SJSA1 (cell line): ENCODE measurements at regions not wholly inside any gene's neighbourhood (a gene's known extent, or its start where the extent isn't known, plus 50 kb on each side); places are given as distances from the start of the nearest gene placed in this dataset.

Experiments used
- DNase-seq, 2 experiments: peaks; one replicate each; pipeline ENCODE4 v3.0.0-alpha.2; 2015 to 2020; ENCODE audit warnings: low spot score in 2 of 2, low read depth in 1 of 2
- H3K27ac ChIP-seq: fragments of 250-450 bp; sonication (Bioruptor Pico); 2 replicates; pipeline ENCODE4 v1.5.1; 2020; ENCODE audit warnings: mild to moderate bottlenecking, moderate library complexity
- H3K27me3 ChIP-seq: fragments of 250-450 bp; sonication (Bioruptor Pico); replicated peaks from 2 replicates; pipeline ENCODE4 v1.5.1; 2020; ENCODE audit warnings: mild to moderate bottlenecking, moderate library complexity
- H3K36me3 ChIP-seq: fragments of 250-450 bp; sonication (Bioruptor Pico); 2 replicates; pipeline ENCODE4 v1.5.1; 2020; ENCODE audit warnings: mild to moderate bottlenecking
- H3K4me1 ChIP-seq: fragments of 250-450 bp; sonication (Bioruptor Pico); replicated peaks from 2 replicates; pipeline ENCODE4 v1.6.1; 2021; ENCODE audit warnings: mild to moderate bottlenecking
- H3K4me3 ChIP-seq: fragments of 250-450 bp; sonication (Bioruptor Pico); 2 replicates; pipeline ENCODE4 v1.5.1; 2020; ENCODE audit warnings: mild to moderate bottlenecking
- H3K9me3 ChIP-seq: fragments of 250-450 bp; sonication (Bioruptor Pico); replicated peaks from 2 replicates; pipeline ENCODE4 v1.5.1; 2020; ENCODE audit warnings: mild to moderate bottlenecking

- DNase-seq, result no peak
- peaks cover 7% of the 10 kb centered on the region; the same call in 1 of the 2 replicates for H3K4me1 ChIP-seq
These were observed 500.9 kb downstream of the SLC16A7 start for GRCh38 chr12:60096727-60097126.

DNA sequence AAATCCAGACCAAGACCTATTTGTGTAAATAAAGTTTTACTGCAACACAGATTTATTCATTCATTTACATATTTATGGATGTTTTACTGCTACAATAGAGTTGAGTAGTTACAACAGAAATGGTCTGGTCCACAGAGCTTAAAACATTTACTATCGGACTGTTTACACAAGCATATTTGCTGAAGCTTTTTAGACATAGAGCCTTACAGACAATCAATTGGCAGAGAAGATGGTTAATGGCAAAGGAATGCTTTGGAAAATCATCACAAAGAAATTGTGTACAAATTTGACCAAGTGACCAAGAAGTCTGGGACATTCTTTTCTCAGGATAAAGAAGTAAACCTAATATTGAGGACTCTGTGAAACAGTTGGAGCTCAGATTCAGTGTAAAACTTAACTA is 504.3 kb downstream of the SLC16A7 start:
- Histone ChIP-seq H3K4me3 (no peak overlapping the region), H3K27me3 (no peaks in the 10 kb centered on the region), H3K36me3 (no peaks in the 10 kb centered on the region), H3K9me3 (no peaks in the 10 kb centered on the region), H3K27ac (no peak overlapping the region), H3K4me1 (peaks cover 7% of the 10 kb centered on the region; the same call in 1 of the 2 replicates)
- DNase-seq, result peak in 1 of 2 experiments; percentile 3

More at GRCh38 chr12:60096727-60097126, 500.9 kb downstream of the SLC16A7 start:
- Histone ChIP-seq H3K4me3 (no peak overlapping the region), H3K27me3 (no peaks in the 10 kb centered on the region), H3K27ac (no peak overlapping the region), H3K9me3 (no peaks in the 10 kb centered on the region), H3K36me3 (no peaks in the 10 kb centered on the region)

GRCh38 chr12:60100852-60101251 is 505.0 kb downstream of the SLC16A7 start:
- Histone ChIP-seq H3K36me3 (no peaks in the 10 kb centered on the region), H3K9me3 (no peaks in the 10 kb centered on the region), H3K4me3 (no peak overlapping the region), H3K27me3 (no peaks in the 10 kb centered on the region), H3K4me1 (peaks cover 7% of the 10 kb centered on the region; the same call in 1 of the 2 replicates), H3K27ac (no peak overlapping the region)
- DNase-seq, result no peak

- Histone ChIP-seq H3K27me3 (no peaks in the 10 kb centered on the region), H3K9me3 (no peaks in the 10 kb centered on the region), H3K4me1 (peaks cover 7% of the 10 kb centered on the region; the same call in 1 of the 2 replicates), H3K27ac (no peak overlapping the region), H3K4me3 (no peak overlapping the region), H3K36me3 (no peaks in the 10 kb centered on the region)
- no peak for DNase-seq
These were observed 505.9 kb downstream of the SLC16A7 start for GRCh38 chr12:60101715-60102114.

DNA sequence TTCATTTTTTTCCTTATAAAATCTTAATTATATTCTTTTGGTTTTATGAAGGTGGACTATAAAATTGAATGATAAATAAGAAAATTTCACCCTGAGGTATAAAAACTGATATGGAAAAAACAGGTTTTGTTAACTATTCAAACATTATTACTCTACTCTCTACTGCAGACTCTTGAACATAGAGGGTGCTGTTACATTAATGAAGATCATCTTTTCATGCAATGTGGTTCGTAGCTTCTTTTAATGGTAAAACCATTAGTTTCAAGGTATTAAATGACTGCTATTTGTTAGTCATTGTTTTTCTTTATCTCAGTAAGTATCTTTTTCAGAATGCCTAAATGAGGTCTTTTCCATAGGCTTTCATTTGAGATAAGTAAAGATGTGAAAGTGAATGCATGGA is 510.4 kb downstream of the SLC16A7 start:
- DNase-seq, result no peak
- Histone ChIP-seq H3K27ac (no peak overlapping the region), H3K4me1 (peaks cover 8% of the 10 kb centered on the region), H3K4me3 (no peak overlapping the region), H3K9me3 (no peaks in the 10 kb centered on the region), H3K27me3 (no peaks in the 10 kb centered on the region), H3K36me3 (no peaks in the 10 kb centered on the region)

- H3K27ac ChIP-seq, result no peak overlapping the region
- no peak overlapping the region for H3K4me3 ChIP-seq
- DNase-seq, result no peak
- no peaks in the 10 kb centered on the region for H3K9me3 ChIP-seq
- no peaks in the 10 kb centered on the region for H3K36me3 ChIP-seq
- peaks cover 8% of the 10 kb centered on the region for H3K4me1 ChIP-seq
- H3K27me3 ChIP-seq, result no peaks in the 10 kb centered on the region
These were observed 512.2 kb downstream of the SLC16A7 start for GRCh38 chr12:60107992-60108391.

- no peaks in the 10 kb centered on the region for H3K27me3 ChIP-seq
- no peak overlapping the region for H3K27ac ChIP-seq
- H3K4me1 ChIP-seq, result peaks cover 8% of the 10 kb centered on the region
- H3K9me3 ChIP-seq, result no peaks in the 10 kb centered on the region
- DNase-seq, result no peak
- no peaks in the 10 kb centered on the region for H3K36me3 ChIP-seq
- H3K4me3 ChIP-seq, result no peak overlapping the region
These were observed 516.2 kb downstream of the SLC16A7 start for GRCh38 chr12:60112063-60112462.

- no peaks in the 10 kb centered on the region for H3K36me3 ChIP-seq
These were observed 516.9 kb downstream of the SLC16A7 start for GRCh38 chr12:60112763-60113162.

DNA sequence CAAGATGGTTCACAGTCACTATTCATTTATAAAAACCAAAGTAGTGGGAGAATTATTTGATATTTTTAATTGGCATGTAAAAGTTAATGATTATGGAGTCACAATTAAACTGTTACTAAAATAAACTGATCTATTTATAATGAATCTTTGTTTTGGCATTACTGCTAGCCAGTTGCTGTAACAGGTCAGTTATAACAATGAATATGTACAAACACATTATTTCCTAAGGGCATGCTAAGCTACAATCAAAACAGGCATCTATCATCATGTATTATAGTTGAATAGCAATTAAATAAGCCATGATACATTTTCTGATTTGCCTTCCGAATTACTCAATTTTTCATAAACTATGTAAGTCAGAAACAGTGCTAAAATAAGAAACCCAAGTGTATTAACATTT is 518.3 kb downstream of the SLC16A7 start:
- Histone ChIP-seq H3K27ac (no peak overlapping the region), H3K27me3 (no peaks in the 10 kb centered on the region), H3K4me3 (no peak overlapping the region), H3K36me3 (no peaks in the 10 kb centered on the region), H3K4me1 (peaks cover 8% of the 10 kb centered on the region), H3K9me3 (no peaks in the 10 kb centered on the region)
- no peak for DNase-seq

More at GRCh38 chr12:60112763-60113162, 516.9 kb downstream of the SLC16A7 start:
- Histone ChIP-seq H3K9me3 (no peaks in the 10 kb centered on the region), H3K4me1 (peaks cover 8% of the 10 kb centered on the region), H3K4me3 (no peak overlapping the region), H3K27me3 (no peaks in the 10 kb centered on the region), H3K27ac (no peak overlapping the region)
- no peak for DNase-seq

DNA sequence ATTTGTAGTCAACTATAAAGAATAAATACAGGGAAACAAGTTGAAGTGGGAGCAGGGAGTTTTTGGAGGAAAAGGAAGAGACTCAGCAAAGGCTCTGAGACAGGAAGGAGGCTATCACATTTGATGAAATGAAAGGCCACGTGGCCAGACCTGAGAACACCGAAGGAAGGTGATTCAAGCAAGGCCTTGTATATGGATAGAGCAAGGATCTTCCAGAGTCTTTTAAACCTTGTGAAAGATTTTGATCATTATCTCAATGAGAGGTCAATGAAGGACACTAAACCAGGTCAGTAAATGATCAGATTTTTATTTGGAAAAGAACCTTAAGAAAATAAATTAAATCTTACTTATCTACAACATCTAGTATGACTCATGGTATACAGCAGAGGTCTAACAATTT is 523.5 kb downstream of the SLC16A7 start:
- Histone ChIP-seq H3K4me1 (no peaks in the 10 kb centered on the region), H3K36me3 (no peaks in the 10 kb centered on the region), H3K9me3 (no peaks in the 10 kb centered on the region), H3K27ac (no peak overlapping the region), H3K4me3 (no peak overlapping the region), H3K27me3 (no peaks in the 10 kb centered on the region)
- no peak for DNase-seq

DNA sequence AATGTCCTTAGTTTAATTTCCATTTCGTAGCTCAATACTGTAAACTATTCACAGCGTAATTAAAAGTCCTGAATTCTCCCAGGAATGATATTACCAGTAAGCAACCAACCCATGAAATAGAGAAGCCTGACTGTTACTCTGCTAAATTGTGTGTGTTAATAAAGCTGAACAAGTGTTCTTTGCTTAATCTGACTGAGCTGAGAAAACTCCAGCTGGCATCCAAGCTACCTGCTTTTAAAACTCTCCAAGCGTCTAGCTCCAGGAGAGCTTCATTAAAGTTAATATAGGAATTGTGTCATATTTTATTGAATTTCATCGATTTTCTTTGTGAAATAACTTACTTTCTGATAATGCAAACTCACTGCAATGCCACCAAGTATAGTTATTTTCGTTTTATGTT is 524.4 kb downstream of the SLC16A7 start:
- Histone ChIP-seq H3K36me3 (no peaks in the 10 kb centered on the region), H3K9me3 (no peaks in the 10 kb centered on the region), H3K4me1 (no peaks in the 10 kb centered on the region), H3K27ac (no peak overlapping the region), H3K4me3 (no peak overlapping the region), H3K27me3 (no peaks in the 10 kb centered on the region)
- DNase-seq, result no peak

DNA sequence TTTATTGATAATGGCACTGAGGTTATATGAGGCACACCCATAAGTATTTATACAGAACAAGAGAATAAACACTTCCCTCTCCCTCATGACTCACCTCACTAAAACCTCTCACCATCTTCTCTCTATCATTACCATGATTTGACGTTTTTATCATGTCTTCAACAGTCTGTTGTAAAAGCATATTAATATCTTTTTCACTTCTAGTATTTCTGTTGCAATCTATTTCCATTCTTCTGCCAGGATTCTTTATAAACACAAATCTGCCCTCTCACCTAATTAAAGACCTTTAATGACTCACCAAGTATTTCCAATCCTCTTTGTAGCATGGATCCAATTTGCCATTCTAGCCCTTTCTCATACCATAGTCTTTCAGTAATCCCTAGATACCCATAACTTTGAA is 527.7 kb downstream of the SLC16A7 start:
- Histone ChIP-seq H3K27me3 (no peaks in the 10 kb centered on the region), H3K27ac (no peak overlapping the region), H3K4me1 (no peaks in the 10 kb centered on the region), H3K36me3 (no peaks in the 10 kb centered on the region), H3K4me3 (no peak overlapping the region), H3K9me3 (no peaks in the 10 kb centered on the region)
- no peak for DNase-seq

DNA sequence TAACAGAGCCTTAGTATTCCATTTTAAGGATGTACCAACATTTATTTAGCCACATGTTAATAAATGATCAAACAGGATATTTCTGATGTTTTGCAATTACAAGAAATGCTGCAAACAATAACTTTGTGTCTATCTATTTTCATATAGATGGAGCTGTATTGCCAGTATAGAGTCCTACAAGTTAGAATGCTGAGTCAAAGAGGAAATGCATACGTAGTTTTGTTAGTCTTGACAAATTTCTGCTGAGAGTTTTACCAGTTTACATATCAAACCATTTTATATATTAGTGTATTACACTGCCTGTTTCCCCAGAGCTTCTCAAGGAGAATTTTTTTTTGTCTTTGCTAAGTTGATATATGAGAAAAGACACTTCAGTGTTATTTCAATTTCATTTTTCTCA is 541.7 kb downstream of the SLC16A7 start:
- H3K9me3 ChIP-seq, result no peaks in the 10 kb centered on the region
- H3K4me3 ChIP-seq, result no peak overlapping the region
- no peaks in the 10 kb centered on the region for H3K27me3 ChIP-seq
- no peaks in the 10 kb centered on the region for H3K36me3 ChIP-seq
- H3K27ac ChIP-seq, result no peak overlapping the region
- no peaks in the 10 kb centered on the region for H3K4me1 ChIP-seq
- no peak for DNase-seq

DNA sequence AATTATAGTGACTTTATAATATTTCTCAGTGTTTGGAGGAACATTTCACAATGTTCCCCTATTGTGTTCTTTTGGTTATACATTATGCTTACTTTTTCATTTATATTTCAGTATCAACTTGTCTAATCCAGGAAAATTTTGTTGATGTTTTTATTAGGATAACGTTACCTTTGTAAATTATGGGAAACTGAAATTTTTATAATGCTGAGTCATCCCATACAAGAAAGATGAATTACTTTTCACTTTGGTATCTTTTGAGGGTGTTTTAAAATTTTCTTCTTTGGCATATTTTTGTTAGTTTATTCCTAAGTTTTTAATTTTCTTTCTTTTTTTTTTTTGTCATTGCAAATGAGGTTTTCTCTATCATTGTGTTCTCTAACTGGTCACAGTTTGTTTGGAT is 542.7 kb downstream of the SLC16A7 start:
- no peak for DNase-seq
- H3K27ac ChIP-seq, result no peak overlapping the region
- no peak overlapping the region for H3K4me3 ChIP-seq
- H3K9me3 ChIP-seq, result no peaks in the 10 kb centered on the region
- no peaks in the 10 kb centered on the region for H3K27me3 ChIP-seq
- H3K36me3 ChIP-seq, result no peaks in the 10 kb centered on the region
- no peaks in the 10 kb centered on the region for H3K4me1 ChIP-seq

DNA sequence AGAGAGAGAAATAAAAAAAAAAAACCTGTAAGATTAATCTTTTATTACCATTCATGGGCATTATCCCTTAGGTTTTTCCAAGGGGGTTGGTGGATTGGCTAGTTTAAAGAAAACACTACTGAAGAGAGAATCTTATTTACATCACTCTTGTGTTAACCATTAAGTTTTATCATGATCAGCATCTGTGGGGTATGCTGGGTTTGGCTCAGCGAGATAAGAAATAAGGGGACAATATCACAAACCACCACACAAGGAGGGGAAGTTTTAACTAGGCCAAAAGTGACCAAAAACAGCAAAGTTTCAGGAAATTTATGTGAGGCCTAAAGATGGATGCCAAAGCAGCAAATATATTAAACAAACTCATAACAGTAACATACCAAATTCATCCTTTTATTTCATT is 548.6 kb downstream of the SLC16A7 start:
- Histone ChIP-seq H3K27me3 (no peaks in the 10 kb centered on the region), H3K4me3 (no peak overlapping the region), H3K9me3 (no peaks in the 10 kb centered on the region), H3K27ac (no peak overlapping the region), H3K4me1 (peaks cover 13% of the 10 kb centered on the region), H3K36me3 (no peaks in the 10 kb centered on the region)
- DNase-seq, result no peak
